Nephron progenitor cell (in vitro differentiated cells): ENCODE measurements at regions not wholly inside any gene's neighbourhood (a gene's known extent, or its start where the extent isn't known, plus 50 kb on each side); places are given as distances from the start of the nearest gene placed in this dataset.

ENCODE experiments used
- DNase-seq: peaks from one replicate; pipeline ENCODE4 v3.0.0; 2021
- H3K27ac Mint-ChIP-seq: 2 replicates; pipeline ENCODE4 v1.8.0; 2021; ENCODE audit warnings: mild to moderate bottlenecking, moderate library complexity, mixed read lengths
- H3K27me3 Mint-ChIP-seq: 2 replicates; pipeline ENCODE4 v1.8.0; 2021; ENCODE audit warnings: mild to moderate bottlenecking, low read depth, mixed read lengths; ENCODE audit not compliant: poor library complexity
- H3K36me3 Mint-ChIP-seq: 2 replicates; pipeline ENCODE4 v1.8.0; 2021; ENCODE audit warnings: low read depth, mixed read lengths
- H3K4me1 Mint-ChIP-seq: 2 replicates; pipeline ENCODE4 v1.8.0; 2021; ENCODE audit warnings: mixed read lengths
- H3K4me3 Mint-ChIP-seq: 2 replicates; pipeline ENCODE4 v1.8.0; 2021; ENCODE audit warnings: mild to moderate bottlenecking, moderate library complexity, mixed read lengths
- H3K9me3 Mint-ChIP-seq: 2 replicates; pipeline ENCODE4 v1.8.0; 2021; ENCODE audit warnings: mild to moderate bottlenecking, moderate library complexity, mixed read lengths
- CTCF ChIP-seq: fragments of 200-600 bp; sonication (generic); IDR thresholded peaks from 2 replicates; pipeline ENCODE4 v1.5.0; 2021; ENCODE audit warnings: antibody characterized with exemption

- DNase-seq, result no peak
- H3K27me3 Mint-ChIP-seq, result peaks cover 6% of the 10 kb centered on the region
- H3K9me3 Mint-ChIP-seq, result peaks cover 9% of the 10 kb centered on the region
- no peak for TF ChIP-seq CTCF
- H3K27ac Mint-ChIP-seq, result no peak overlapping the region
- no peak overlapping the region for H3K4me3 Mint-ChIP-seq
- H3K4me1 Mint-ChIP-seq, result no peaks in the 10 kb centered on the region
- no peaks in the 10 kb centered on the region for H3K36me3 Mint-ChIP-seq
Measured at GRCh38 chr9:79902825-79903600, 331.2 kb downstream of the TLE4 start.

- Mint-ChIP-seq H3K27me3 (peaks cover 6% of the 10 kb centered on the region), H3K4me3 (no peak overlapping the region), H3K36me3 (no peaks in the 10 kb centered on the region), H3K9me3 (peaks cover 2% of the 10 kb centered on the region), H3K4me1 (peaks cover 15% of the 10 kb centered on the region), H3K27ac (no peak overlapping the region)
- no peak for DNase-seq
- TF ChIP-seq CTCF, result no peak
Measured at GRCh38 chr9:79900754-79901153, 329.0 kb downstream of the TLE4 start.

- Mint-ChIP-seq H3K27me3 (no peaks in the 10 kb centered on the region), H3K4me3 (no peak overlapping the region), H3K27ac (no peak overlapping the region), H3K4me1 (peaks cover 52% of the 10 kb centered on the region), H3K9me3 (no peaks in the 10 kb centered on the region), H3K36me3 (no peaks in the 10 kb centered on the region)
- no peak for TF ChIP-seq CTCF
- no peak for DNase-seq
Measured at GRCh38 chr9:79896390-79896980, 324.7 kb downstream of the TLE4 start.

- no peaks in the 10 kb centered on the region for H3K27me3 Mint-ChIP-seq
- no peak overlapping the region for H3K4me3 Mint-ChIP-seq
- peaks cover 52% of the 10 kb centered on the region for H3K4me1 Mint-ChIP-seq
- TF ChIP-seq CTCF, result no peak
- peak overlapping the region; percentile 86 for H3K27ac Mint-ChIP-seq
- H3K9me3 Mint-ChIP-seq, result no peaks in the 10 kb centered on the region
- H3K36me3 Mint-ChIP-seq, result no peaks in the 10 kb centered on the region
- DNase-seq, result peak; percentile 25
Measured at GRCh38 chr9:79895232-79895631, 323.5 kb downstream of the TLE4 start.

- no peak overlapping the region for H3K27ac Mint-ChIP-seq
- H3K36me3 Mint-ChIP-seq, result no peaks in the 10 kb centered on the region
- H3K27me3 Mint-ChIP-seq, result peaks cover 4% of the 10 kb centered on the region
- DNase-seq, result no peak
- no peak for TF ChIP-seq CTCF
- H3K9me3 Mint-ChIP-seq, result no peaks in the 10 kb centered on the region
- no peak overlapping the region for H3K4me3 Mint-ChIP-seq
- H3K4me1 Mint-ChIP-seq, result peaks cover 29% of the 10 kb centered on the region
Measured at GRCh38 chr9:79889369-79889768, 317.6 kb downstream of the TLE4 start.
